HG03520 (cell line): ENCODE measurements at regions not wholly inside any gene's neighbourhood (a gene's known extent, or its start where the extent isn't known, plus 50 kb on each side); places are given as distances from the start of the nearest gene placed in this dataset.

ENCODE experiments used
- ATAC-seq: cut with Tn5 transposase; IDR thresholded peaks from one replicate; pipeline ENCODE4 v1.9.1; 2021; ENCODE audit warnings: mild to moderate bottlenecking, moderate library complexity; ENCODE audit not compliant: unreplicated experiment

- no peak for ATAC-seq
Measured at GRCh38 chr2:33777786-33778185, 178.7 kb upstream of the FAM98A start.

DNA sequence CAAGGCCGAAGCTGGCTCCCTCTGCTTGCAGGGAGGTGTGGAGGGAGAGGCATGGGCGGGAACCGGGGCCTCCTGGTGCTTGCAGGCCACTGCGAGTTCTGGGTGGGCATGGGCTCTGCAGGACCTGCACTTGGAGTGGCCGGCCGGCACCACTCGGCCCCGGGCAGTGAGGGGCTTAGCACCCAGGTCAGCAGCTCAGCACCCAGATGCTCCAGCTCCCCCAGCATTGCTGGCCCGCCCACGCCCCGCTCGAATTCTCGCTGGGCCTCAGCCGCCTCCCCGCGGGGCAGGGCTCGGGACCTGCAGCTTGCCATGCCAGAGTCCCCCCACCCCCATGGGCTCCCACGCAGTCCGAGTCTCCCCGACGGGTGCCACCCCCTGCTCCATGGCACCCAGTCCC, 176.2 kb upstream of the FAM98A start:
- no peak for ATAC-seq

DNA sequence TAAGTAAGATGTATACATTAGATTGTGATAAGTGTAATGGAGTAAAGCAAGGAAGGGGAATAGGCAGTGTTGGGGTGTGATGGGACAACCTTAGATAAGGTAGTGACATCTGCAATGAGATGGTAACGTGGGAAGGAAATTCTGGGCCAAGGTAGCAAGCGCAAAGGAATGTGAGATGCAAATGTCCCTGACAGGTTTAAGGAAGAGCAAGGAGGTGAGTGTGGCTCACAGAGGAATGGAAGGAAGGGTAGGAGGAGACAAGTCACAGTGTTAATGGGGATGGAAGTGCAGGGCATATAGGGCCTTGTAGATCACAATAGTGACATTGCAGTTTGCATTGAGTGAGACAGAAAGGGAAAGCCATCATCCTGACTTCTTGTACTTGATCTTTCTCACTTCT, 170.9 kb upstream of the FAM98A start:
- no peak for ATAC-seq

DNA sequence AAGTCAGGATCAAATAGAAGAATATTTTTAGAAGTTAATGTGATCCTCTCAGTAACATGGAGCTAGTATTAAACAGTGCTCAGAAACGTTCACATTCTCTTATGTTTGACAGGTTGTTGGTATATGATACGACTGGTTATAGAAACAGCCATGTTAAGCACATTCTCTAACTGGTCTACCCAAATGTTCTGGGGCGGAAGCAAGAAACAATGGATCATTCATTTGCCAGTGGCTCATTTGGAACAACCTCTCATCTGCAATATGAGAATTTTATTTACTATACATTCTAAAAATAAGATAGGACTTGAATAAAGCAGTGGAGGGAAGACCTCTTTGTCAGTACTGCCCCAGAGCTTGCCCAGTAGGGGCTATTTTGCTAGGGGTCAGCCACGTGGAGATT, 167.1 kb upstream of the FAM98A start:
- ATAC-seq: no peak

GRCh38 chr2:33765122-33765521, 166.0 kb upstream of the FAM98A start:
- no peak for ATAC-seq

DNA sequence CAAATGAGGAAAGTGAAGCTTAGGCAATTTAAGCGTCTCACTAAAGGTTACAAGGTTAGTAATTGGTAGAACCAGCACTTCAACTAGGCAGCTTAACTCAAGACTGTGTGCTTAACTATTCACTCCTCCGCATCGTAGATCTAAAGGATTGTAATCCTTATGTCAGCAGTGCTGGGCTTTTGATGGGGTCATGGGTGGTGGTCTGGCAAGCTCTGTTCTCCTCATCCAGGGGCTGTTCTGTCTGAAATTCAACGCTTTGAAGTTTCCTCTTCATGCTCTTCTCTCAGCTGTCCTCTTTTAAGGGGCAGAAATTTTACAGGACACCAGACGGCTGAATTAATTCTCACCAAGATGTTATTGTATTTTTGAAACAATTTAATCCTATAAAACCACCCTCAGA, 165.5 kb upstream of the FAM98A start:
- no peak for ATAC-seq

DNA sequence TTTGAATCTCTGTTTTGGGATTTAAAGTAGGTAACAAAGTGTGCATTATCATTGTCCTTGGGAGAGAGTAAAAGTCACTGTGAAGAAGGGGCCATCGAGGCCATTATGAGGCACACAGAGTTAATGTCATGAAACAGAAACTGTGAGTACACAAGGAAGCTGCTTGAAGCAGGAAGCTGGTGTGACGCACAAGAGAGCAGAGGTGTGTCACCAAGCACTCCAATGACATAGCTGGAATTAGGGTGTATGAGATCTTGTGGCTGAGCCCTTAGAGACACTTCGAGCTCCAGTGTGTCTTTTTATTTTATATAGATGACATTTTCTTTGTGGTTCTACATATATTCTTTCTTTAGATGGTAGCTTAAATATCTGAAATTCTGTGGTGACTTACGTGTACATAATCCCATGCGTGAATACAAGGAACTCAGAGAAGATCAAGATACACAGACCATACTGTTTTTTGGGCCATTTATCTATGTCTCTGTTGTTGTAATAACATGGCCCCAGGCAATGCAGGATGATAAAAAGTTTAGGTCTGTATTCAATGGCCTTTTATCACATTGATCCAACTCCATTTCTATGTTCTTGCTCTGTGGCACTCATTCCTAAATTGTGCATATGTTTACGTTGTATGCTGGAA, 164.7 kb upstream of the FAM98A start:
- ATAC-seq: no peak

- ATAC-seq: no peak
Measured at GRCh38 chr2:33762636-33763035, 163.5 kb upstream of the FAM98A start.

DNA sequence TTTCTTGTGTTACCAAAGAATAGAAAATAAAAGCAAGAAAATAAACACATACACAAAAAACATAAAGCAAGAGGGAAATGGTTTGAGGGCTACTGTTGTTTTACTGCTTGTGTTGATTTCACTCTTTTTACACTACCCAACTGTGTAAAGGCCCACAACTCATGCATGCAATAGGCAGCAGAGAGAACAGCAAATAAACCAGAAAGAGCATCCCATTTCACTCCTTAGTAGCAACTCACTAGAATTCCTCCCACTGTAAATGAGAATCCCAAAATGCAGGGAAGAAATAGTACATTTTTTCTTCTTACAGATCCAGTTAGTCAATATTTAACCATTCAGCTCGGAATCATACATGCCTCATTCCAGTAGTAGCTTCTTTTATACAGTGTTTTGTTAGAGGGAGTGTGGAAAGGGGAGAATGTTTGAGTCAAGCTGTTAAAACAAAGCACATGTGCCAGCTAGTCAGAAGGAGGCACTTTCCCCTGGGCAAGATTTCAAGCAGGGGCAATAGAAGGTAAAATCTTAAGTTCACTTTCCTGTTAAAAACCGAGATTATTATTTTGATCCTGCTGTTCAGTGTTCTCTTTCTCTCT, 147.2 kb upstream of the FAM98A start:
- ATAC-seq: no peak

DNA sequence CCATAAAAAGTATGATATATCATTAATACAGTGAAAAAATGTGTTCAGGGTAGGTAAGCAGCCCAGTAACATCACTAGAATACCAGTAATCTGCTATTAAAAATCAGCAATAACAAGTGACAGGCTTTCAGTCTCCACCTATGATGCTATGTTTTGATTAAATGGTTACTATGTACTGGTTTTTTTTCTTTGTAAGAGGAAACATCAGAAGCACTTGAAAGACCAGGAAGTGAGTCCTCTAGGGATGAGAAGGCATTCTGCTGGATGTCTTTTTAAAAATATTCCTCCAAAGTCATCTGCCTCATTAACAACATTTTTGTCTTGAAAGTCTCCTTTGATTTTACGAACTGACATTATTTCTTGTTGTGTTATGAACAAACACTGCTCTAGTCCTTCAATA, 136.0 kb upstream of the FAM98A start:
- ATAC-seq: no peak

- ATAC-seq: no peak
Measured at GRCh38 chr2:33730804-33731203, 131.7 kb upstream of the FAM98A start.

DNA sequence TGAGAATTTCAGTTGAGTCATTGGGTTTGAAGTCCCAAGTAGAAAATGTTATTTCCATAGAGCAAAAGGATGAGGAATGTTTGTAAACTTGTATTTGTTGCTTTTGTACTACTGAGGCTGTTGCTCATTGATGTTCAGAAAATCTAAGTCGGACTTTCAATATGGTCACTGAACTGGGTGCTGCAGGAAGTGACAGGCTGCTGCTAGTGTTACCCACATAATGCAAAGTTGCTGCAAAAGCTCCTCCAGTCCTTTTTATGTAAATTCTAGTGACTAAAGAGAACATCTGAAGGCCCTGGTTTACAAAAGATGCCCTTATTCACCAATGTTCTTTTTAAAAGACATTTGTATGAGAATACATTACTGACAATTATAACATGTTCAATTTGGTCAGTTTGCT, 131.1 kb upstream of the FAM98A start:
- no peak for ATAC-seq

DNA sequence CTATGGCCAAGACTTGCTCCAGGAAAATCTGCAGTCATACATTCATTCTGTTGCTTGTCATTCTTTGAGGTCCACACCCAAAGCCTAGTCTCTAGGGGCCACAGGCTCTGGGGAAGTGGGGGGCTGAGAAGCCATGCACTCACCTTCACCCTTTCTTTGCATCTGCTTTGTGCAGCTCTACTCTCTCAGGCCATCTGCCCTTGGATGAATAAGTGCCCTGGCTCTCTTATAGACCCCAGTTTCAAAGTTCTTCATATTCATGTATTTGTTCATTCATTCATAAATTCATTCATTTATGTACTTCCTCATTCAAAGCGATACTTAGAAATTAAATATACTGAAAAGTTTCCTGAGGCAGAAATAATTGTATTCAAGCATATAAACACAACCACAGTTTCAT, 130.3 kb upstream of the FAM98A start:
- ATAC-seq: no peak

DNA sequence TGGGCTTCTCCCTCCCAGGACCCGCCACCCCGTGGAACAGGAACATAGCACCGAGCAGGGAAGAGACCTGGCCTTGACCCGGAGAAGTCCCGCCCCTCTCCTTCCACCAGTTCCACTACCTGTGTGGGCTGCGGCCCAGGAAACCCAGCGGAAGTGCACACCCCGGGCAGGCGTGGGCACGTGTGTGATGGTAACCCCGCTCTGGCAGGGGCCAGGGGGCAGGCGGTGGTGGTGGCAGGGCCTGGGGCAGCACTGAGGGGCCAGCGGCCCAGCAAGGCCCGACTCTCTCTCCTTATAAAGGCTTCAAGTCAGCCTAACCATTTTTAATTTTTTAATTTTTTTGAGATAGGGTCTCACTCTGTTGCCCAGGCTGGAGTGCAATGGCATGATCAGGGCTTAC, 129.0 kb upstream of the FAM98A start:
- no peak for ATAC-seq

DNA sequence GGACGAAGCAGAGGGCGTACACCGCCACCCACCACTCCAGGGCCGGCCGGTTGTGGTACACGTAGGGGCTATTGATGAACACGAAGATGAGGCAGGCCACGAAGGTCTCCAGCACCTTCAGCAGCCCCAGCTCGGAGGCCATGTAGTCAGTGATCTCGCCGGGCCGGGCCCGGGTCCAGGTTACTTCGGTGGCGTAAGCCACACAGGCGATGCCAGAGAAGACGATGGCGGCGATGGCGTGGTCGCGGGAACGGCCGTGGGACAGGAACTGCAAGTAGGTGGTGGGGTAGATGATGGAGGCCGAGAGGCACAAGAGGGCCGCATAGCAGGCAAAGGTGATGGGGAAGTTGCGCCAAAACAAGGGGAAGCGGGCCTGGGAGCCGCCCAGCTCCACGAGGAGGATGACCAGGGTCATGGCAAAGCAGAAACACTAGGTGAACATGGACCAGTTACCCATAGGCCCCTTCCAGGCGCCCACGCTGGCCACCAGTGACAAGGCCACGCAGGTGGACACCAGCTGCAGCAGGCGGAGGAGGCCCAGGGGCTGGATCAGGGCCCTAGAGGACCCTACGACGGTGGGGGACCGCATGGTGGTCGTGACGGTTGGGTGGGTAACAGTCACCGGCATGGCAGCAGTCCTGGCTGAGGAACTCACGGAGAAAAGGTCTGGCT, 128.4 kb upstream of the FAM98A start:
- no peak for ATAC-seq

GRCh38 chr2:33726415-33726814, 127.3 kb upstream of the FAM98A start:
- ATAC-seq: no peak

DNA sequence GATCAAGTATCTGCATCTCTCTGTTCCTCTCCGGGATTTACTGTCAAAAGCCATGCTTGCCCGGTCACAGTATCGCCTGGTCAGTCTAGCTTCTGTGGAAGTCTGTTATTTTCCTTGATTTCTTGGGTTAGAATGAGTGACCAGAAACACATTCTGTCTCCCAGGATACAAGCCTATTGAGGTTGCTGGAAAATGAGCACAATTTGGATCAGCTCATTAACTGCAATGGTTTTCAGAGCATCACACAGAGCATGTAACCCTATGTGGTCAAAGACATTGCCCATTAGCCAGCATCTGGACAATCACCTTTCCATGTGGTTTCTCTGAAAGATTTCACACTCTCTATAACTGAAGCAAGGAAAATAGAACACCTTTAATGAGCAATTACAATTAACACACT, 124.2 kb upstream of the FAM98A start:
- ATAC-seq: no peak

- ATAC-seq: no peak
Measured at GRCh38 chr2:33719067-33719466, 120.0 kb upstream of the FAM98A start.

DNA sequence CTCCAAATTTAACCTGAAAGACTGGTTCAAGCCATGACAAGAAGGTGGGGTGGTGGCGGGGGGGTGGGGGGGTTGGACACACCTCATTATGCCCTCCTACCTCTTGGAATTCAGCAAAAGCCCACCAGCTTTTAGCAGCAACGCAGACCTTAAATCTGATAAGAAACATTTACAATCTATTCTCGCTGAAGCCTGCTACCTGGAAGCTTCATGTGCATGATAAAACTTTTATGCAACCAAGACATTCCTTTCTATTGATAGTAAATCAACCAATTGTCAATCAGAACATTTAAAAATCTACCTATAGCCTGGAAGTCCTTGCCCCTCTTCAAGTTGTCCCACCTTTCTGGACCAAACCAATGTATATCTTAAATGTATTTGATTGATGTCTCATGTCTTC, 113.6 kb upstream of the FAM98A start:
- ATAC-seq: no peak

GRCh38 chr2:33709951-33710350, 110.9 kb upstream of the FAM98A start:
- no peak for ATAC-seq

GRCh38 chr2:33707312-33707711, 108.2 kb upstream of the FAM98A start:
- ATAC-seq: no peak

DNA sequence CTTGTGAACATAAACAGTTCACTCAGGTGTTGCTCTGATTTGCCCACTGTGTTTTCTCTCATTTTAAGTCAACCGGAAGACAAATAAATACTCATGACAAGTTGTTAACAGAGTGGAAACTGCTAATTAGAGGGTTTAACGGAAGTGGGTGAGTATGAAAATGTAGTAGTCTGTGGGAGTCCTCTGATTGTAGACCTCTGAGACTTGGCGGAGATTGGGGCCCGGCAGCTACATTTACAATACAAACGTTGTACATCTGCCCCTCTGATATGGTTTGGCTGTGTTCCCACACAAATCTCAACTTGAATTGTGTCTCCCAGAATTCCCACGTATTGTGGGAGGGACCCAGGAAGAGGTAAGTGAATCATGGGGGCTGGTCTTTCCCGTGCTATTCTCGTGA, 107.3 kb upstream of the FAM98A start:
- no peak for ATAC-seq

DNA sequence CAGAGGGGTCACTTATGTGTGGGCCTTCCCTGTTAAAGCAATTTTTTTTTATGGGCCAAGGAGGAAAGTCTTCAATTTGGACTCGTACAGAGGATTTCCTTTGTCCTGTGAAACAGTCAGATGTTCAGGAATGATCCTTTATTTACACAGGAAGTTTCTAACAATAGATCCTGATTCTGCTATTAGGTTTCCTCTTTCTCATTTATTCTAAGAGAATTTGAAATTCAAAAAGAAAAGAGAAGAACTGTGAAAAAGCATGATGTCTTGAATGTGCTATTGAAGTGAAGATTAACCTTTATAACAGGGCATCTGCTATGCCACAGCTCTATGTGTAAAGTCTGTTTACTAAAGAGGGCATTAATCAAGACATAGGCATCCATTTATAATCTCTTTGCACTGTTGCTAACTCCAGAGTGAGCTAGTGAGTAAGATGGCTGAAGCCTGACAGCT, 105.3 kb upstream of the FAM98A start:
- ATAC-seq: no peak
